Adrenal gland (tissue), 5 donors: ENCODE measurements at regions not wholly inside any gene's neighbourhood (a gene's known extent, or its start where the extent isn't known, plus 50 kb on each side); places are given as distances from the start of the nearest gene placed in this dataset.
A peak's percentile ranks its signal among the peaks of the same experiment; 100 is the strongest.

Source experiments
- POLR2A ChIP-seq, 2 donors: fragments of 450-650 bp; IDR thresholded peaks; one replicate each; pipeline ENCODE4 v1.6.1; 2017; ENCODE audit warnings: antibody characterized with exemption in 2 of 2, mild to moderate bottlenecking in 2 of 2, moderate library complexity in 1 of 2
- TF ChIP-seq, protein P1 (sequence below), 6 experiments: fragments of 450-650 bp in 4 of 6; fragments of 200-600 bp in 2 of 6; sonication (generic) in 1 of 6; IDR thresholded peaks; 1 replicate in 5 of 6; 2 replicates in 1 of 6; pipeline versions ENCODE4 v1.5.1 to v1.8.0; 2016 to 2021; ENCODE audit warnings: antibody characterized with exemption in 6 of 6, mild to moderate bottlenecking in 2 of 6, moderate library complexity in 1 of 6
- donor health status: DM: no; HTN: no; CAD: no.

DNA sequence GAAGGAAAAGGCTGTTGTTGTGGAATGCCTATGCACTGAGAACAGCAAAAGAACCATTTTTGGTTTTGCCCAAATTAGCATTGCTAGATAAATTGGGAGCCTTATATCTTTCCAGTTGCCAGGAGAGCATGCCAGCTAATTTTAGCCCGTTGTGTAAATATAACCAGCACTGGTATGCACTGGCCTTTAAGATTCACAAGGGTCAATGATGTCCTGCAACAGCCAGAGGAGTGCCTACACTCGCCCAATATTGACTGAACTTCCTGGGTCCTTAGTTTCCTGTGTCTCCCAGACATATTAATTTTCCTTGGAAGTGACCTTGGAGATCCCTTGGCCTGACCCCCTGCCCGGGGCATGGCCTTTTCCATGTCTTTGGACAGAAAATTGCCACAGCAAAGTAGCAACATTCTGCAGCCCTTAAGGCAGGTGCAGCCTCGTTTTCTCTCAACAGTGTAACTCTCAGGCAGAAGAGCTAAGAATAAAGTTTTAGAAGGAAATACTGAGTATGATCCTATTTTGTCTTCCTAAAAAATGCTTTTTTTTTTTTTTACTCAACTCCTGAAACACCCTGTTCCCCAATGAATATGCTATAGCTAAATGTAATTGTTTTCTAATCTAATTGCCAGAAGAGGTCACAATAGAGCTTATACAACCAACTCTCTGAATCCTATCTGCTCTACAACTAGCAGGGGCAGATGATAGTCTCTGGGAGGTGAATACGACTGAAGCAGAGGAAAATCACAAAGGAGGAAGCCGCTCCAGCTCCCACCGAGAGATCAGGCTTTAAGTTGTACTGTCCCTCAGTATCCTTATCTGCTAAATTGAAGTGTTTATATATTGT, 131.9 kb upstream of the PCGF5 start:
- TF ChIP-seq, protein P1, sequence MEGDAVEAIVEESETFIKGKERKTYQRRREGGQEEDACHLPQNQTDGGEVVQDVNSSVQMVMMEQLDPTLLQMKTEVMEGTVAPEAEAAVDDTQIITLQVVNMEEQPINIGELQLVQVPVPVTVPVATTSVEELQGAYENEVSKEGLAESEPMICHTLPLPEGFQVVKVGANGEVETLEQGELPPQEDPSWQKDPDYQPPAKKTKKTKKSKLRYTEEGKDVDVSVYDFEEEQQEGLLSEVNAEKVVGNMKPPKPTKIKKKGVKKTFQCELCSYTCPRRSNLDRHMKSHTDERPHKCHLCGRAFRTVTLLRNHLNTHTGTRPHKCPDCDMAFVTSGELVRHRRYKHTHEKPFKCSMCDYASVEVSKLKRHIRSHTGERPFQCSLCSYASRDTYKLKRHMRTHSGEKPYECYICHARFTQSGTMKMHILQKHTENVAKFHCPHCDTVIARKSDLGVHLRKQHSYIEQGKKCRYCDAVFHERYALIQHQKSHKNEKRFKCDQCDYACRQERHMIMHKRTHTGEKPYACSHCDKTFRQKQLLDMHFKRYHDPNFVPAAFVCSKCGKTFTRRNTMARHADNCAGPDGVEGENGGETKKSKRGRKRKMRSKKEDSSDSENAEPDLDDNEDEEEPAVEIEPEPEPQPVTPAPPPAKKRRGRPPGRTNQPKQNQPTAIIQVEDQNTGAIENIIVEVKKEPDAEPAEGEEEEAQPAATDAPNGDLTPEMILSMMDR (IDR thresholded peaks at IDR 0.05): peak in 2 of 6 experiments; percentile 37 to 49
- no peak for TF ChIP-seq POLR2A (IDR thresholded peaks at IDR 0.05)
